SK-N-SH treated with all-trans-retinoic acid at 6 μM for 48 hours (cell line): ENCODE measurements at regions not wholly inside any gene's neighbourhood (a gene's known extent, or its start where the extent isn't known, plus 50 kb on each side); places are given as distances from the start of the nearest gene placed in this dataset.

ENCODE experiments used
- ARNTL ChIP-seq: fragments of 450-650 bp; formaldehyde crosslinking; IDR thresholded peaks from 2 replicates; pipeline ENCODE4 v1.5.0; 2020; ENCODE audit warnings: low read depth, mild to moderate bottlenecking, moderate library complexity, borderline replicate concordance
- BACH2 ChIP-seq: fragments of 250-450 bp; sonication (Bioruptor Pico); IDR thresholded peaks from 2 replicates; pipeline ENCODE4 v1.9.0; 2021; ENCODE audit warnings: mild to moderate bottlenecking, borderline replicate concordance
- ESRRG ChIP-seq: fragments of 250-450 bp; sonication (Bioruptor Pico); IDR thresholded peaks from 2 replicates; pipeline ENCODE4 v1.6.1; 2021; ENCODE audit warnings: mild to moderate bottlenecking
- TF ChIP-seq, protein P1 (sequence below): fragments of 250-450 bp; sonication (Bioruptor Pico); IDR thresholded peaks from 2 replicates; pipeline ENCODE4 v1.8.0; 2021; ENCODE audit warnings: low read depth, mild to moderate bottlenecking, moderate library complexity, borderline replicate concordance
- TF ChIP-seq, protein P2 (sequence below): fragments of 250-450 bp; sonication (Bioruptor Pico); IDR thresholded peaks from 2 replicates; pipeline ENCODE4 v1.8.0; 2020; ENCODE audit warnings: mild to moderate bottlenecking, moderate library complexity, borderline replicate concordance

DNA sequence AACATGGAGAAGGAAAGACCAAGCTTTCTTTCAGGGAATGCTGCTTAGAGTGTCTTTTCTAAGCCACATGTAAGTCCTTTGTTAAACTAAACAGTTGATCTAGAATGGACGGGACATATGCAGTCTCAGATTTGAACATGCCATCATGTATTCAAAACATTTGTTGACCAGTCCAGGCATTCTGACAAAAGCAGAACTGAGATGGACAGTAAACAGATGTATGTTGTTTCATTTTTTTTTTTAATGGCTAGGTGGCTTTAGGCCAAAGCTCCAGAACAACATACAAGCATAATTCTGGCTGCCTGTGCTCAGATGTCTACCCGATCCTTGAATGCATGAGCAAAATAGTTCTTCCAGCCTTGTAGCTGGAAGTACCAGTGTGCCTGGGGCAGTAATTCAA lies 1211.4 kb upstream of the FAM98A start:
- TF ChIP-seq, protein P1, sequence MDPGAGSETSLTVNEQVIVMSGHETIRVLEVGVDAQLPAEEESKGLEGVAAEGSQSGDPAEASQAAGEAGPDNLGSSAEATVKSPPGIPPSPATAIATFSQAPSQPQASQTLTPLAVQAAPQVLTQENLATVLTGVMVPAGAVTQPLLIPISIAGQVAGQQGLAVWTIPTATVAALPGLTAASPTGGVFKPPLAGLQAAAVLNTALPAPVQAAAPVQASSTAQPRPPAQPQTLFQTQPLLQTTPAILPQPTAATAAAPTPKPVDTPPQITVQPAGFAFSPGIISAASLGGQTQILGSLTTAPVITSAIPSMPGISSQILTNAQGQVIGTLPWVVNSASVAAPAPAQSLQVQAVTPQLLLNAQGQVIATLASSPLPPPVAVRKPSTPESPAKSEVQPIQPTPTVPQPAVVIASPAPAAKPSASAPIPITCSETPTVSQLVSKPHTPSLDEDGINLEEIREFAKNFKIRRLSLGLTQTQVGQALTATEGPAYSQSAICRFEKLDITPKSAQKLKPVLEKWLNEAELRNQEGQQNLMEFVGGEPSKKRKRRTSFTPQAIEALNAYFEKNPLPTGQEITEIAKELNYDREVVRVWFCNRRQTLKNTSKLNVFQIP (CRISPR knock-in tag) = no peak
- no peak for TF ChIP-seq ARNTL (CRISPR knock-in tag)
- TF ChIP-seq, protein P2, sequence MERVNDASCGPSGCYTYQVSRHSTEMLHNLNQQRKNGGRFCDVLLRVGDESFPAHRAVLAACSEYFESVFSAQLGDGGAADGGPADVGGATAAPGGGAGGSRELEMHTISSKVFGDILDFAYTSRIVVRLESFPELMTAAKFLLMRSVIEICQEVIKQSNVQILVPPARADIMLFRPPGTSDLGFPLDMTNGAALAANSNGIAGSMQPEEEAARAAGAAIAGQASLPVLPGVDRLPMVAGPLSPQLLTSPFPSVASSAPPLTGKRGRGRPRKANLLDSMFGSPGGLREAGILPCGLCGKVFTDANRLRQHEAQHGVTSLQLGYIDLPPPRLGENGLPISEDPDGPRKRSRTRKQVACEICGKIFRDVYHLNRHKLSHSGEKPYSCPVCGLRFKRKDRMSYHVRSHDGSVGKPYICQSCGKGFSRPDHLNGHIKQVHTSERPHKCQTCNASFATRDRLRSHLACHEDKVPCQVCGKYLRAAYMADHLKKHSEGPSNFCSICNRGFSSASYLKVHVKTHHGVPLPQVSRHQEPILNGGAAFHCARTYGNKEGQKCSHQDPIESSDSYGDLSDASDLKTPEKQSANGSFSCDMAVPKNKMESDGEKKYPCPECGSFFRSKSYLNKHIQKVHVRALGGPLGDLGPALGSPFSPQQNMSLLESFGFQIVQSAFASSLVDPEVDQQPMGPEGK (CRISPR knock-in tag) = no peak
- TF ChIP-seq BACH2 (CRISPR knock-in tag) = no peak
- TF ChIP-seq ESRRG = no peak
